ENCODE measurements at regions not wholly inside any gene's neighbourhood (a gene's known extent, or its start where the extent isn't known, plus 50 kb on each side); places are given as distances from the start of the nearest gene placed in this dataset.

- TF ChIP-seq, protein P1, sequence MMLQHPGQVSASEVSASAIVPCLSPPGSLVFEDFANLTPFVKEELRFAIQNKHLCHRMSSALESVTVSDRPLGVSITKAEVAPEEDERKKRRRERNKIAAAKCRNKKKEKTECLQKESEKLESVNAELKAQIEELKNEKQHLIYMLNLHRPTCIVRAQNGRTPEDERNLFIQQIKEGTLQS (IDR thresholded peaks at IDR 0.05) = no peak
- TF ChIP-seq RXRA (IDR thresholded peaks at IDR 0.05) = no peak
- TF ChIP-seq REST (IDR thresholded peaks at IDR 0.05) = no peak
- TF ChIP-seq RAD21 (IDR thresholded peaks at IDR 0.05) = no peak
- TF ChIP-seq FOXA1 (IDR thresholded peaks at IDR 0.05) = no peak
- no peak for TF ChIP-seq HNF4G (IDR thresholded peaks at IDR 0.05)
- TF ChIP-seq GABPA (IDR thresholded peaks at IDR 0.05 in 1 of 2, conservative IDR thresholded peaks at IDR 0.05 in 1 of 2) = no peak
- TF ChIP-seq, protein P2, sequence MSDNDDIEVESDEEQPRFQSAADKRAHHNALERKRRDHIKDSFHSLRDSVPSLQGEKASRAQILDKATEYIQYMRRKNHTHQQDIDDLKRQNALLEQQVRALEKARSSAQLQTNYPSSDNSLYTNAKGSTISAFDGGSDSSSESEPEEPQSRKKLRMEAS (IDR thresholded peaks at IDR 0.05) = no peak
- TF ChIP-seq, protein P3, sequence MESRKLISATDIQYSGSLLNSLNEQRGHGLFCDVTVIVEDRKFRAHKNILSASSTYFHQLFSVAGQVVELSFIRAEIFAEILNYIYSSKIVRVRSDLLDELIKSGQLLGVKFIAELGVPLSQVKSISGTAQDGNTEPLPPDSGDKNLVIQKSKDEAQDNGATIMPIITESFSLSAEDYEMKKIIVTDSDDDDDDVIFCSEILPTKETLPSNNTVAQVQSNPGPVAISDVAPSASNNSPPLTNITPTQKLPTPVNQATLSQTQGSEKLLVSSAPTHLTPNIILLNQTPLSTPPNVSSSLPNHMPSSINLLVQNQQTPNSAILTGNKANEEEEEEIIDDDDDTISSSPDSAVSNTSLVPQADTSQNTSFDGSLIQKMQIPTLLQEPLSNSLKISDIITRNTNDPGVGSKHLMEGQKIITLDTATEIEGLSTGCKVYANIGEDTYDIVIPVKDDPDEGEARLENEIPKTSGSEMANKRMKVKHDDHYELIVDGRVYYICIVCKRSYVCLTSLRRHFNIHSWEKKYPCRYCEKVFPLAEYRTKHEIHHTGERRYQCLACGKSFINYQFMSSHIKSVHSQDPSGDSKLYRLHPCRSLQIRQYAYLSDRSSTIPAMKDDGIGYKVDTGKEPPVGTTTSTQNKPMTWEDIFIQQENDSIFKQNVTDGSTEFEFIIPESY (IDR thresholded peaks at IDR 0.05) = no peak
- TF ChIP-seq HNF4A (conservative IDR thresholded peaks at IDR 0.05) = no peak
- Histone ChIP-seq H3K27ac (ENCODE audit: low read depth in 1 of 2, low read length in 2 of 2) (no peak overlapping the region), H3K4me1 (ENCODE audit: control insufficient read depth in 4 of 4, insufficient read depth in 4 of 4, low read length in 3 of 4) (no peaks in the 10 kb centered on the region), H3K4me3 (ENCODE audit: low read depth in 1 of 3, low read length in 3 of 3) (no peak overlapping the region), H3K9me3 (ENCODE audit: control insufficient read depth in 4 of 4, low read length in 3 of 4) (no peaks in the 10 kb centered on the region), H3K27me3 (ENCODE audit: control insufficient read depth in 4 of 4, insufficient read depth in 4 of 4, low read length in 3 of 4) (no peaks in the 10 kb centered on the region), H3K9ac (ENCODE audit: low read depth in 1 of 2, low read length in 2 of 2) (no peak overlapping the region), H3K36me3 (ENCODE audit: control insufficient read depth in 4 of 4, insufficient read depth in 3 of 4, low read depth in 1 of 4, low read length in 3 of 4) (no peaks in the 10 kb centered on the region)
- DNase-seq (ENCODE audit: low spot score) = no peak
- WGBS = 54% methylated on average over 4 of the region's 4 CpGs
Measured at GRCh38 chrX:94560930-94561329, 886.9 kb downstream of the FAM133A start.

- TF ChIP-seq JUND (IDR thresholded peaks at IDR 0.05) (no peak), REST (IDR thresholded peaks at IDR 0.05) (no peak), RXRA (IDR thresholded peaks at IDR 0.05) (no peak), FOXA2 (IDR thresholded peaks at IDR 0.05) (no peak), HNF4A (conservative IDR thresholded peaks at IDR 0.05) (no peak), NR2F2 (IDR thresholded peaks at IDR 0.05) (no peak), CTCF (IDR thresholded peaks at IDR 0.05; ENCODE audit: low read depth, low read length, missing input control) (no peak), EGR1 (IDR thresholded peaks at IDR 0.05; ENCODE audit: low read depth in 2 of 2) (no peak), FOXA1 (IDR thresholded peaks at IDR 0.05) (no peak), RAD21 (IDR thresholded peaks at IDR 0.05) (no peak), TAF1 (conservative IDR thresholded peaks at IDR 0.05) (no peak), HNF4G (IDR thresholded peaks at IDR 0.05) (no peak), GABPA (IDR thresholded peaks at IDR 0.05 in 1 of 2, conservative IDR thresholded peaks at IDR 0.05 in 1 of 2) (no peak)
- TF ChIP-seq, protein P3 (IDR thresholded peaks at IDR 0.05) = no peak
- no peak overlapping the region for H3K27ac ChIP-seq (ENCODE audit: low read depth in 1 of 2, low read length in 2 of 2)
Measured at GRCh38 chrX:94576367-94577004, 902.5 kb downstream of the FAM133A start.

More at GRCh38 chrX:94576367-94577004, 902.5 kb downstream of the FAM133A start:
- H3K4me3 ChIP-seq (ENCODE audit: low read depth in 1 of 3, low read length in 3 of 3) = no peak overlapping the region
- no peaks in the 10 kb centered on the region for H3K36me3 ChIP-seq (ENCODE audit: control insufficient read depth in 4 of 4, insufficient read depth in 3 of 4, low read depth in 1 of 4, low read length in 3 of 4)
- H3K4me1 ChIP-seq (ENCODE audit: control insufficient read depth in 4 of 4, insufficient read depth in 4 of 4, low read length in 3 of 4) = no peaks in the 10 kb centered on the region
- WGBS = 34% methylated on average over 2 of the region's 2 CpGs
- no peak for DNase-seq (ENCODE audit: low spot score)
- H3K27me3 ChIP-seq (ENCODE audit: control insufficient read depth in 4 of 4, insufficient read depth in 4 of 4, low read length in 3 of 4) = no peaks in the 10 kb centered on the region
- H3K9ac ChIP-seq (ENCODE audit: low read depth in 1 of 2, low read length in 2 of 2) = no peak overlapping the region
- H3K9me3 ChIP-seq (ENCODE audit: control insufficient read depth in 4 of 4, low read length in 3 of 4) = no peaks in the 10 kb centered on the region
